Upper lobe of left lung (tissue), 6 donors: ENCODE measurements at regions not wholly inside any gene's neighbourhood (a gene's known extent, or its start where the extent isn't known, plus 50 kb on each side); places are given as distances from the start of the nearest gene placed in this dataset.

Experiments
- ATAC-seq, 2 donors: fragments of 200-7000 bp; cut with Tn5 transposase; one replicate each; pipeline ENCODE4 v1.9.1; 2022; ENCODE audit warnings: mild to moderate bottlenecking in 2 of 2, moderate library complexity in 2 of 2; ENCODE audit not compliant: low FRiP score in 2 of 2
- DNase-seq, 2 donors: peaks; one replicate each; pipeline ENCODE4 v3.0.0-alpha.2; 2019 to 2020
- H3K27ac ChIP-seq, 4 donors: fragments of 200-600 bp; sonication (generic); one replicate each; pipeline ENCODE4 v1.5.1; 2016 to 2019
- H3K27me3 ChIP-seq, 4 donors: fragments of 200-600 bp; sonication (generic); one replicate each; pipeline ENCODE4 v1.5.1; 2017 to 2019
- H3K36me3 ChIP-seq, 4 donors: fragments of 200-600 bp; sonication (generic); one replicate each; pipeline ENCODE4 v1.5.1; 2016 to 2019
- H3K4me1 ChIP-seq, 4 donors: fragments of 200-600 bp; sonication (generic); one replicate each; pipeline ENCODE4 v1.5.1; 2018 to 2019
- H3K4me3 ChIP-seq, 4 donors: fragments of 200-600 bp; sonication (generic); one replicate each; pipeline ENCODE4 v1.5.1; 2017 to 2019; ENCODE audit warnings: mild to moderate bottlenecking in 2 of 4, moderate library complexity in 1 of 4
- H3K9me3 ChIP-seq, 4 donors: fragments of 200-600 bp; sonication (generic); one replicate each; pipeline ENCODE4 v1.5.1; 2018 to 2019
- EP300 ChIP-seq, 4 donors: sonication (generic); formaldehyde crosslinking; IDR thresholded peaks; one replicate each; pipeline ENCODE4 v1.5.1; 2017; ENCODE audit warnings: antibody characterized with exemption in 4 of 4, control low read depth in 2 of 4
- POLR2A ChIP-seq, 4 donors: fragments of 450-650 bp; IDR thresholded peaks; one replicate each; pipeline ENCODE4 v1.5.1; 2016 to 2017; ENCODE audit warnings: antibody characterized with exemption in 4 of 4, mild to moderate bottlenecking in 2 of 4
- POLR2AphosphoS5 ChIP-seq, 2 donors: sonication (generic); formaldehyde crosslinking; IDR thresholded peaks; one replicate each; pipeline ENCODE4 v1.5.1; 2017; ENCODE audit warnings: antibody characterized with exemption in 2 of 2
- WGBS, 2 donors: methylation state at CpG; one replicate each; pipeline ENCODE4 v1.1.5; 2017 to 2018; 5-methylcytosine and 5-hydroxymethylcytosine counted together
- TF ChIP-seq, protein P1 (sequence below), 6 experiments: fragments of 450-650 bp in 4 of 6; fragments of 200-600 bp in 2 of 6; sonication (generic) in 2 of 6; IDR thresholded peaks; one replicate each; pipeline ENCODE4 v1.5.1; 2016 to 2019; ENCODE audit warnings: antibody characterized with exemption in 6 of 6
- donor health status: DM: no; HTN: no; CAD: no; lungs with moderate emphysema.
- donor health status: DM: no; HTN: yes; CAD: no; lungs with severe emphysema.

DNA sequence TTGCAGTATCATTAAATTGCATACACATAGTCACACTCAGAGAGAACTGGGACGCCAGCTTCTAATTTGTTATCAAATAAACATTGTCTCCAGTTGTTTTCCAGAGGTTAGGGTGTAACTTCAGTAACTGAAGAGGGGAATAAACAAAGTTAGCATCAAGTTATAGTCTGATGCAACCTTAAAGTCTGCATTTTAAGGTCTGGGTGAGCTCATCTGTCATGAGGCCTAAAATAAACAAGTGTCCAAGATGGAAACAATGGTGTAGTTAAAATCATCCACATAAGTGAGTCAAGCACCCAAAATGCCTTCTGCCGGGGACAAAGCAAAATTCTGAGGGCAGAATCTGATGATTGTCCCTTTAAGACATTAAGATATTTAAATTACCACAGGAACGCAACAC is 70.3 kb upstream of the EMCN start:
- TF ChIP-seq, protein P1, sequence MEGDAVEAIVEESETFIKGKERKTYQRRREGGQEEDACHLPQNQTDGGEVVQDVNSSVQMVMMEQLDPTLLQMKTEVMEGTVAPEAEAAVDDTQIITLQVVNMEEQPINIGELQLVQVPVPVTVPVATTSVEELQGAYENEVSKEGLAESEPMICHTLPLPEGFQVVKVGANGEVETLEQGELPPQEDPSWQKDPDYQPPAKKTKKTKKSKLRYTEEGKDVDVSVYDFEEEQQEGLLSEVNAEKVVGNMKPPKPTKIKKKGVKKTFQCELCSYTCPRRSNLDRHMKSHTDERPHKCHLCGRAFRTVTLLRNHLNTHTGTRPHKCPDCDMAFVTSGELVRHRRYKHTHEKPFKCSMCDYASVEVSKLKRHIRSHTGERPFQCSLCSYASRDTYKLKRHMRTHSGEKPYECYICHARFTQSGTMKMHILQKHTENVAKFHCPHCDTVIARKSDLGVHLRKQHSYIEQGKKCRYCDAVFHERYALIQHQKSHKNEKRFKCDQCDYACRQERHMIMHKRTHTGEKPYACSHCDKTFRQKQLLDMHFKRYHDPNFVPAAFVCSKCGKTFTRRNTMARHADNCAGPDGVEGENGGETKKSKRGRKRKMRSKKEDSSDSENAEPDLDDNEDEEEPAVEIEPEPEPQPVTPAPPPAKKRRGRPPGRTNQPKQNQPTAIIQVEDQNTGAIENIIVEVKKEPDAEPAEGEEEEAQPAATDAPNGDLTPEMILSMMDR (IDR thresholded peaks at IDR 0.05), result no peak
- no peak for TF ChIP-seq EP300 (IDR thresholded peaks at IDR 0.05)
- no peak for TF ChIP-seq POLR2AphosphoS5 (IDR thresholded peaks at IDR 0.05)
- no peak for TF ChIP-seq POLR2A (IDR thresholded peaks at IDR 0.05)
- Histone ChIP-seq H3K4me3 (no peak overlapping the region), H3K4me1 (peaks cover 0 to 7% (median 2%) of the 10 kb centered on the region in 4 donors), H3K27me3 (no peaks in the 10 kb centered on the region), H3K36me3 (no peaks in the 10 kb centered on the region), H3K27ac (no peak overlapping the region), H3K9me3 (no peaks in the 10 kb centered on the region)
- ATAC-seq (no peak), DNase-seq (no peak)
- WGBS, 2 donors, result 76 to 79% methylated on average over 3 of the region's 3 CpGs

DNA sequence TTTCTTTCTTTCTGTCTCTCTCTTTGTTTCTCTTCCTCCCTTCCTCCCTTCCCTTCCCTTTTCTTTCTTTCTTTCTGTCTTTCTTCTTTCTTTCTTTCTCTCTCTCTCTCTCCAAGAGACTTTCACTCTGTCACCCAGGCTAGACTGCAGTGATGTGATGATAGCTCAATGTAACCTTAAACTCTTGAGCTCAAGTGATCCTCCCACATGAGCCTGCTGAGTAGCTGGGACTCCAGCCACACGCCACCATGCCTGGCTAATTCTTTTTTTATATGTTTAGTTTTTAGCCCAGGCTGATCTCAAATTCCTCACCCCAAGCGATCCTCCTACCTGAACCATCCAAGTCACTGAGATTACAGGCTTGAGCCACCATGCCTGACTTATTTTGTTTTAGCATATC is 64.3 kb upstream of the EMCN start:
- Histone ChIP-seq H3K27me3 (no peaks in the 10 kb centered on the region), H3K9me3 (no peaks in the 10 kb centered on the region), H3K4me1 (no peaks in the 10 kb centered on the region), H3K36me3 (no peaks in the 10 kb centered on the region), H3K4me3 (no peak overlapping the region), H3K27ac (no peak overlapping the region)
- ATAC-seq (no peak), DNase-seq (no peak)
- 77 to 82% methylated on average over 2 of the region's 2 CpGs for WGBS, 2 donors
- TF ChIP-seq, protein P1 (IDR thresholded peaks at IDR 0.05), result no peak
- TF ChIP-seq EP300 (IDR thresholded peaks at IDR 0.05), result no peak
- no peak for TF ChIP-seq POLR2AphosphoS5 (IDR thresholded peaks at IDR 0.05)
- no peak for TF ChIP-seq POLR2A (IDR thresholded peaks at IDR 0.05)

DNA sequence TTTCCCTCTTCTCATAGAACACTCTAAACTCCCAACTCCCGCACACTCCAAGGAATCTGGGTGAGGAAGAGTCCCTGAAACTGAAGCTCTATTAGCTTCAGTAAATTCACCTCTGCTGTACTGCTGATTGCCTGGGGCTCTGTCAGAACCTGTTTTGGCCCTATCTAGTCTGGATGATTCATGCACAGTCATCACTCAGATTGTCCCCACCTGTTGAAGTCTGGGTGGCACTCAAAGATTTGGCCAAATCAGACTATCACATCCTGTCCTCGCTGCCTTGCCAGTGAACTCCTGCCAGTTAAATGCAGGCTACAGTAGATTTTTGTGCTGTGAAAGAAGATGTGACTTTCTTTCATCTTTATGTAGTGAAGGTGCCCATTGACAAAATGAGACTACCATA is 63.5 kb upstream of the EMCN start:
- Histone ChIP-seq H3K27me3 (no peaks in the 10 kb centered on the region), H3K27ac (no peak overlapping the region), H3K4me3 (no peak overlapping the region), H3K4me1 (no peaks in the 10 kb centered on the region), H3K36me3 (no peaks in the 10 kb centered on the region), H3K9me3 (no peaks in the 10 kb centered on the region)
- 80 to 86% methylated on average over 2 of the region's 2 CpGs for WGBS, 2 donors
- TF ChIP-seq, protein P1 (IDR thresholded peaks at IDR 0.05), result no peak
- no peak for TF ChIP-seq EP300 (IDR thresholded peaks at IDR 0.05)
- TF ChIP-seq POLR2A (IDR thresholded peaks at IDR 0.05), result no peak
- no peak for TF ChIP-seq POLR2AphosphoS5 (IDR thresholded peaks at IDR 0.05)
- DNase-seq, result no peak
- no peak for ATAC-seq

DNA sequence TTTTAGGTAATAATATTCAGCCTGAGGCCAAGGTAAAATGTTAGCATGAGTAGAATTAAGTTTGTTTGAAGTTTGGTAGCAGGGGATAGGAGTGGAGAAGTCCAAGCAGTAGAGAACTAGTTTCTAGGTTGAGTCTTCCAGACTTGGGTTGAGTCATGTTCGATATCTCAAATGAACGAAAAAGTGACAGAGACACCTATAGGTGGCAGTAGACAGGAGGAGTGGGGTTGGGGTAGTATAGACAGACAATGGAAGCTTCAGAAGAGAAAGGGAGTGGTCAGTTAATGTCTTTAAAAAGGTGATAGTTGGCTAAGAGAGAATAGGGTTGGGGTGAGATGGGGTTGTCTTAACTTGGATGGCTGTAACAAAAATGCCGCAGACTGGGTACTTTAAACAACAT is 58.7 kb upstream of the EMCN start:
- WGBS, 2 donors, result 88 to 94% methylated on average over 3 of the region's 3 CpGs
- DNase-seq, result no peak

DNA sequence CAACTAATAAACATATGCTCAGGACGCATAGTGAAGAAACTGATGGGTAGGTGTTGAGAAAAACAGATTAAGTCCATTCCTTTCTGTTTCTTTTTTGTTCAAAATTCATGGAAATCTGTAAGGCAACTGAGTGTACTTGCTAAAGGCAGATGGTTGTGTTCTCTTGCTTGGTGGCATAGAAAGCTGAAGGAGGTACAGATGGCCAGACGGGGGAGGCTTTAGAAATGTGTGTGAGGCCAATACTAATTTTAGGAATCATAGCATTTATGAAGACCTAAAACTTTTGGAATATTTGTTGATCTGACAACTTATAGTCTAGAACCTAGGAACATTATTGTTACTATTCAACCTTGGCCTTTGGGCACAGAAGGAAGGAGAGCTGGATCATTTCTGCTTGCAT is 56.8 kb upstream of the EMCN start:
- DNase-seq, result no peak
- H3K9me3 ChIP-seq, result no peaks in the 10 kb centered on the region
- H3K27ac ChIP-seq, result no peak overlapping the region
- H3K4me3 ChIP-seq, result no peak overlapping the region
- no peaks in the 10 kb centered on the region for H3K36me3 ChIP-seq
- 92 to 93% methylated on average over 2 of the region's 2 CpGs for WGBS, 2 donors
- TF ChIP-seq POLR2AphosphoS5 (IDR thresholded peaks at IDR 0.05), result no peak
- TF ChIP-seq, protein P1 (IDR thresholded peaks at IDR 0.05), result no peak
- H3K27me3 ChIP-seq, result no peaks in the 10 kb centered on the region
- ATAC-seq, result no peak
- H3K4me1 ChIP-seq, result no peaks in the 10 kb centered on the region

More for the DNA sequence above, 58.7 kb upstream of the EMCN start:
- TF ChIP-seq, protein P1 (IDR thresholded peaks at IDR 0.05), result no peak
- TF ChIP-seq POLR2AphosphoS5 (IDR thresholded peaks at IDR 0.05), result no peak
- TF ChIP-seq EP300 (IDR thresholded peaks at IDR 0.05), result no peak
- TF ChIP-seq POLR2A (IDR thresholded peaks at IDR 0.05), result no peak
- H3K4me3 ChIP-seq, result no peak overlapping the region
- no peaks in the 10 kb centered on the region for H3K36me3 ChIP-seq
- H3K27me3 ChIP-seq, result no peaks in the 10 kb centered on the region
- no peaks in the 10 kb centered on the region for H3K9me3 ChIP-seq
- H3K4me1 ChIP-seq, result no peaks in the 10 kb centered on the region
- no peak overlapping the region for H3K27ac ChIP-seq
- ATAC-seq, result no peak
